ENCODE measurements at regions not wholly inside any gene's neighbourhood (a gene's known extent, or its start where the extent isn't known, plus 50 kb on each side); places are given as distances from the start of the nearest gene placed in this dataset.

- TF ChIP-seq CTCF (IDR thresholded peaks at IDR 0.05) (no peak), POLR2A (IDR thresholded peaks at IDR 0.05) (no peak)
These were observed 454.5 kb downstream of the XIRP2 start for GRCh38 chr2:167342769-167343168.
